COLO829 (cell line): ENCODE measurements at regions not wholly inside any gene's neighbourhood (a gene's known extent, or its start where the extent isn't known, plus 50 kb on each side); places are given as distances from the start of the nearest gene placed in this dataset.

Experiments used
- DNase-seq: peaks from one replicate; pipeline ENCODE4 v3.0.0; 2012; ENCODE audit warnings: low spot score

DNA sequence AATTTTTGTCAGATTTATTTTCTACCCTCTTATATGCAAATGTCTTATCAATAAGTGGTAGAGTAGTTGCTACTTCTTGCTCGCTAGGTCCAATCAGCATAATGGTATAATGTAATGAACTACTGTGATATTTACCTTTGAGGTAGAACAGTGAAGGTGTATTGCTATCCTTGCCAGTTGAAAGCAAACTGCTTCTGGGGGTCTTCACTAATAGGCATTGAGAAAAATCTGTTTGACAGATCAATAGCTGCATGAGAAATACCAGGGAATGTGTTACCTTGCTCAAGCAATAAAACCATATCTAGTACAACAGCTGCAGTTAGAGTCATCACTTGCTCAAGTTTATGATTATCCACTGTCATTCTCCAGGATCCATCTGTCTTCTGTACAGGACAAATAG is 50.1 kb upstream of the EFEMP1 start:
- no peak for DNase-seq

DNA sequence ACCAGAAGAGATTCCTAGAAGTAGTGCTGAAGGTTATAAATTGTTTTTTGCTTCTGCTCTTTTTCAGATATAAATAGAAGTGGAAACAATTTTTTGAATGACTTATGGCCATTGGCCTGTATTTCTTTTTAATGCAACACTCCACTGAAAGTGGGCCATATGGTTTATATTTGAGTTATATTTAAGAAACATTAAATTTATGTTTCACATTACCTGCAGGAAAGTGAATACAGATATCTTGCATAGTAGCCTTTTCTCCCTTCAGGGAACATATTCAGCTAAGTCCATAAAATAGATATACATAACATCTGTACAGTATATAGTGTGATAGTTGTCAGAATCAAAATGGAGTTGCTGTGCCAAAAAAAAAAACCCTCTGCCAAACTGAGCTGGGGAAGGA is 53.1 kb upstream of the EFEMP1 start:
- no peak for DNase-seq

DNA sequence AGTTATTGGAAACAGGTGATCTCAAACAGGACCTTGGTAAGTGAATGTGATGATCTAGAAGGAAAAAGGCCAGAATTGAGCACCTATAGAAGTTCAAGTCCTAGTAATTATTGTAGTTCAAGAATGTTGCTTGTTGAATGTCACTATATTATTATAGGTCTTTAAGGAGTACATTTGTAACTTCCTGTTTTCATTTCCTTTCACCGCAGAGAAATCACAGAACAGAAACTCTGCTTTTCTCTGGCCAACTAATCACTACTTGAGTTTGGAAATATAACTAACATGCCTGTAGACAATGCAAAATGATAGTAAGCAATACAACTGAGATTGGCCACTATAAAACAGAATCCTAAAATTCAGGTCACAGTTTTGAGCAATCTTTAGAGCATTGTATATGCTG is 61.8 kb upstream of the EFEMP1 start:
- no peak for DNase-seq

DNA sequence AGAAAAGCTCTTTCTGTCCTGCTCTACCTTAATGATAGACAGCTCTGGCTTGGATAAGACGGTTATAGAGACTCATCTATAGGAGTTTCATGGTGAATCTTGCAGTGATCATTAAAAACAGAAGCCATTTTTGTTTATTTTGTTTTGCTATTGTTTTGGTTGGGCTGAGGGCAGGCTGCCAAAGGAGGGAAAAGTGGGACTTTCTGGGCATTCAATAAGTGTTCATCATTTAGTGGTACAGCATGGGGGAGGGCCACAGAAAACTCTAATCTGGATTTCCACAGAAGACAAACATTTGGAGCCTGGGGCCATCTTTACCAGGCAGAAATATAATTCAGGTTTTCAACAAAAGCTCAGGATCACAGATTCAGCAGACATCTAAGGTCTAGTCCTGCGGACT is 62.4 kb upstream of the EFEMP1 start:
- no peak for DNase-seq

DNA sequence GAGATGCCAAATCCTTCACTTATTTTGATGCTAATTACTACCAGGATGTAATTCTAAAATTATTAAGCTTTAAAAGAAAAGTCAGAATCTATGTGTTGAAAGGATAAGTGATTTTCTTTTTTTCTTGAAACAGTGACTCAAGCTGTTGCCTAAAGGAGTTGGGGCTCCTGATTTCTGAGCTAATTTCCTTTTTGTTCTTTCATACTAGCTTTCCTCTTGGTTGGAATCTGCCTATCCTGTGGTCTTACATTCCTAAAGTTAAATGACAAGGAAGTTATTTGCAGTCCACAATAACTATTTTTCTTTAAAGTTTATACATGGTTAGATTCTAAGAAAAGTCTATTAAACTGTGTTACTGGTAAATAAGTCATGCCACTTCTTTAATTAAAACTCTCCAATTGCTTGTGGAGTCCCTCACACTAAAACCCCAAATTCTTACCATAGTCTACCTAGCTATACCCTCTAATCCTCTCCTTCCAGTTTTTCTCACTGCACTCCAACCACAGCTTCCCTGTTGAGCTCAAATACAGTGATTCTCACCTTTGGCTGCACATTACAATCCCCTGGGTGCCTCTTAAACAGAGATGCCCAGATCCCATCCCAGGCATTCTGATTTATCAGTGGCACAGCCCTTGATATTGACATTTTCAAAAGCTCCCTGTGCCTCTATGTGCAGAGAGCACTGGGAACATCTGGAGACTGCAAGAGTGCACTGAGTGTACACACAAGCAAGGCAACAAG is 63.3 kb upstream of the EFEMP1 start:
- no peak for DNase-seq

DNA sequence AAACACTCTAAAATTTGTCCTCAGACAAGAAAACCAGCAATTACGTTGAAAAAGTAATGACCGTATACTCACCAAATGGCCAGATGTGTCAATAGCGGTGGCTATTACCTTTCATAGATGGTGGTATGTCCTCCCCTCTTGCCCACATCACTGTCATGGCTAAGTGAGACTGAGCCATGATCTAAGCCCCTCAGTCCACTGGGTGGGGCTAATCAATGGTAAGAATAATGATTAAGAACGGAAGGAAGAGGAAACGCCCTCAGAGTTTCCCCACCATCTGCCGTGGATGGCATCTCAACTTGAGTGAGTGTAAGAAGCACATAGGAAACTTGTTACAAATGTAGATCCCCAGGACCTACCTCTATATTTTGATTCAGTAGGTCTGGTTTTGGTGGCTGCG is 65.8 kb upstream of the EFEMP1 start:
- no peak for DNase-seq

DNA sequence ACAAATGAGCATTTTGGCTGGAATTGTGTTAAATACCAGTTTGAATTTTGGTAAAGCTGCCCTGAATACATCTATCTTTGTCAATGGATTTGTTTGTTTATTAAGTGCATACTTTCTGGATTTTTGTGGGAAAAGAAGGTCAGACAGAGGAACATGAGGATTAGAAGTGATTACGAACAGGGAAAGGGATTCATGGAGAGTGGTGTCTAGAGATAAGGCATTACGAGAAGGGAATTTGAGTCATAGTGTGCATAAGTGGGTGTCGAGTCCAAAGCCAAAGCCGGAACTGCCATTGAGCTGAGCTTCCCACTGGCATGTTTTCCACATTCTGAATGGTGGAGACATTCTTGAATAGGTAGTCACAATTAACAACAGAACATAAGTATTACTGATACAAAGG is 68.9 kb upstream of the EFEMP1 start:
- peak; percentile 89 for DNase-seq

DNA sequence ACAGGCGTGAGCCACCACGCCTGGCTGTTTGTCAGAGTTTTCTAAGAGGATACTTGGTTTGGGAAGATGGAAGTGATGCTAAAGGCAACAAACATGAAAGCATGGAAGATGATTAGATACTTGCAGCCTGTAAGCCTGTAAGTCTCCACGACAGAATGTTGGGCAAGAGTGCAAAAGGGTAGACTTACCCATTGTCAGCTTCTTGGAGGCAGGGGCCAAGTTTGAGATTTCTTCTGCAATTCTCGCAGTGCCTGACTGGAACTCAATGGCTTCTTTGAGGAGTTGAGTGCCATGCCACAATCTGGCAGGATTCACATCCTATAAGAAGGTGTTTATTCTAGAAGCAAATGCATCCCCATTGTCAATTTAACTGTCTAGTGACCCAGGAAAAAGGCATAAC is 70.1 kb upstream of the EFEMP1 start:
- no peak for DNase-seq

DNA sequence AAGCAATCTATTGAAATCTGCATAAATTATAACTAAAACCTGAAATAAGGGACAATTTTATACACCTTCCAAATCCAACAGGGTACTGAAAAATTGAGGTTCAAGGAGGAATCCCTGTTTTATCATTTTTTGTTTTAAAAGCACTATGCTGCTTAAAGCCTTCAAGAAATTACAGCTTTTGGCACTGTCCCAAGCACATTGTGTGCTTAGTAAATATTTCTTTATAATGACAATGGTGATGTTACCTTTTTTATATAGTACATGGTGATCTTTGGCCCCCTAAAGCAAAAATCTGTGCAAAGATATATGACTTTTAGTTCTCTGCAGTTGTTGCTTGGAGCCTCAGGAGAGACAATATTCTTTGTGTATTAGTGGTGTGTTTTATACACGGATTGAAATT is 71.6 kb upstream of the EFEMP1 start:
- DNase-seq, result no peak

DNA sequence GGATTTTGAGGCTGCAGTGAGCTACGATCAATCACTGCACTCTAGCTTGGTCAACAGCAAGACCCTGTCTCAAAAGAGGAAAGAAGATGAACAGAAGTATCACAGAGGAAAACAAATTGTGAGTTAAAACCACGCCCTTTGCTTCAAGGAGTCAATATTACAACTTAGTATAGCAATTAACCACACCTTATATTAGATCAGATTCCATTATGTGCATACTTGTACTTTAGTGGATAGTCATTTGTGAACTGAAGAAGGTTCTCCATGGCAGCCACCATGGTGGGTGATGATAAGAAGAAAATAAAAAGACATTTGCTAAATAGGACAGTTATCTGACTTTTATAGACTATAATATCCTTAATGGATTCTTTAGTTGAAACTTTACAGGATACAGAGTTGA is 72.3 kb upstream of the EFEMP1 start:
- no peak for DNase-seq

DNA sequence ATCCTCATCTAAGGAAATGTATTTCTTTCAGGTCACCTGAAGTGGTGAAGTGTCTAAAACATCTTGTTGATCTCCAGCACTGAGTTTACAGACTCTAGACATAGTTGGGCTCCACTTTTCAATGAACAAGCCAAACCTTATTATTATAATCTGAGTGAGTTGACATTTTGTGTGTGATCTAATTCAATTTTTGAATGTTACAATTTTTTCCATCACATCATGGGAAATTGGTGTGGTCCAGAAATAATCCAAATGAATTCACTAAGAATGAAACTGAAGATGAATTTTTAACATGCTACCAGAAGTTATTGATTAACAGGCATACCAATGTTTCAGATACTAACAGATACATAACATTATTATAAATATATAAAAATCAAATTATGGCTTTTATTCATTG is 75.6 kb upstream of the EFEMP1 start:
- DNase-seq, result no peak

DNA sequence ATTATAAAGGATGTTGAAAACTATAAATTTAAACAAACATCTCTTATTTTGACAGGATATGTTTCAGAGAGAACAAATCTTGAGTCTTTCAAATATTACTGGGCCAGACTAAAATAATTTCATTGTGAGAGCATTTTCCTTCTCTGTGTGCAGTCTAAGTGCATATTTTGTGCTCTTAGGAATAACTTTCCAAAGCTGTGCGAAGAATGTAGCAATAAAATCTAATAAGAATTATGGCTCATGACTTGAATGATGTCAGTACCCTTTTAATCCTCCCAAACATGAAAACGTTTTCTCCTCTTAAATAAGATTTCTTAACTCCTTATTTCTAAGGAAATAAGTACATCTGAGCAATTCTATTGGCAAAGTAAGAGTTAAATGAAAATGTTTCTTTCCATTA is 76.2 kb upstream of the EFEMP1 start:
- no peak for DNase-seq

DNA sequence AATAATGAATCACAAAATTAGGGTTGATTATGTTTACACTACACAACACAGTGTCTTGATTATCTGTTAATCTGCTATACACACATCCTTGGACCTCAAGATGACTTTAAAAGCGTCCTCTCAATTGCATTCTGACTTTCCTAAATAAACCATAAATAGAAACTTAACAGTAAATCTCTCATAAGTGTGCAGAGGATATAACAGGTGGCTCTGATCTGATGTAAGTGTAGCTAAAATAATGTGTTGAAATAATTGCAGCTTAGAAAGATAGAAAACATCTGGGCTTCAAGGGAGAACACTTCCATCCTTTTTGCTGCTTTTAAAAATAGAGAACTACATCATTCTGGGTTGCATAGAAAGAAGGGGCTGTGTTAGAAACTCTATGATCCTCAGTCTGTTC is 78.4 kb upstream of the EFEMP1 start:
- DNase-seq, result no peak

DNA sequence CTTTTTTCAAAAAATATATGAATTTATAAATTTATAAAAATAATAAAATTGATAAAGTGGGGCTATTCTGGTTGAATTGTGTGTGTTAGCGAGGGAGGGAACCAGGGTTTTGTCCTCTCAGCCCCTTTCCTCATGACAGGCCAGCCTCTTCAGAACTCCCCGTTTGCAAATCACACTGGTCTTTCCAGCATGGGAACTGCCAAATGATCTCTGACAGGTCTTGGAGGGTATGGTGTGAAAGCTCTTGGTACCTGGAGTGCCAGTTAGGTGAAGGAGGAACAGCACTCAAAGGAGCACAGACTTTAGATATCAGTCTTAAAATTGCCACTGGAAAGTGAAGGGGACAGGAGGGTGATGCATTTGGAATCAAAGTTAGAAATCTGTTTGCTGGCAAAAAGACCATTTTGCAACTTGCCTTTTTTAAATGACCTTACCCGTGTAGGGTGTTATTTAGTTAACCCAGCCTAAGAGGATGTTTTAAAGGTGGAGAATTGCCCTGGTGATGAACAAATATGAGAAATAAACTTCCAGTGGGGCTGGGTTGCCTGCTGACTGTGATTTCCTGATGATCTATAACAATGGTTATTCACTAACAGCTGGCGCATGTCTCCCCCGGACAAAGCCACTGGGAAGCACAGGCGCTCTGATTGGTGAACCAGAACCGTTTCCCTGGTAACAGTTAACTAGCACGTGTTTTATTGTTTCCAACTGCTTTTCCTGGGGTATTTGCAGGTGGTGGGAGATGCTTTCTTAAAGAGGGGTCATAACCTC is 85.3 kb upstream of the EFEMP1 start:
- peak; percentile 14 for DNase-seq

DNA sequence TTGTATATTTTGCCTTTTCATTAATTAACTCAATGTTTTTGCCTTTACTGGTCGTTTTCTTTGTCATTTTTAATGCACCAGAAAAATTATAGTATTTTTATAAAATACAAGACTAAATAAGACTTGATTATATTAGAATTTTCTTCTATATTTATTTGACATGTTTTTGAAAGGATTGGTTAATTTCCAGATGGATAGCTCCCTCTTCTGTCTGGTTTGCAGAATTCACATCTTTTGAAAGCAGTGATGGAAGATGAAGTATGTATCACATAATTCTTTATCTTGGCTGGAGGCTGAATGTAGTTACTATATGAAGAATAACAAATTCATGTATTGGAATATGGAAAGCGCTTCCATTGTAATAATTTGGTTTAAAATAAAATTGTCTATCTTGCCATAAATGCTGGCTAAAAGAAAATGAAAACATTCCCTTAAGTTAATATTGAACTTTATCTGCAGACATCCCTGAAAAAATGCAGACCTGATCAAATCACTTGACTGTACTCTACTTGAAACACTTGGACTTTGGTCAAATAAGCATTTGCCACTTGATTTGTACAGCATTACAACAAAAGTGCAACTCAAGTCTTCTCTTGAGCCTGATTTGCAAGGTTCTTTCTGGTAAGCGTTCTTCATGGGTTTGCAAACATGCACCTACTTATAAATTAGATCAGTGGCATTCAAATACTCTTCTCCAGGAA is 86.3 kb upstream of the EFEMP1 start:
- DNase-seq, result peak; percentile 29

DNA sequence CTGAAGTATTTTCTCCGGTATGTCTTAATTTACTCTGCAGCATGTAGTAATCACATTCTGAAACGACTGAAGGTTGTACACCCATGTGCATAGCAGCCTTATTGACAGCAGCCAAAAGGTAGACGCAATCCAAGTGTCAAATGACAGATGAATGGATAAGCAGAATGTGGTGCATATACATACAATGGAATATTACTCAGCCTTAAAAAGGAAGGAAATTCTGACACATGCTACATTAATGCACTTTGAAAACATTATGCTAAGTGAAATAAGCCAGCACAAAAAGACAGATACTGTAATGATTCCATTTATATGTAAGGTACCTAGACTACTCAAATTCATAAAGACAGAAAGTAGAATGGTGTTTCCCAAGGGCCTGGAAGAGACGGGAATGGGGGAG is 88.0 kb upstream of the EFEMP1 start:
- no peak for DNase-seq

DNA sequence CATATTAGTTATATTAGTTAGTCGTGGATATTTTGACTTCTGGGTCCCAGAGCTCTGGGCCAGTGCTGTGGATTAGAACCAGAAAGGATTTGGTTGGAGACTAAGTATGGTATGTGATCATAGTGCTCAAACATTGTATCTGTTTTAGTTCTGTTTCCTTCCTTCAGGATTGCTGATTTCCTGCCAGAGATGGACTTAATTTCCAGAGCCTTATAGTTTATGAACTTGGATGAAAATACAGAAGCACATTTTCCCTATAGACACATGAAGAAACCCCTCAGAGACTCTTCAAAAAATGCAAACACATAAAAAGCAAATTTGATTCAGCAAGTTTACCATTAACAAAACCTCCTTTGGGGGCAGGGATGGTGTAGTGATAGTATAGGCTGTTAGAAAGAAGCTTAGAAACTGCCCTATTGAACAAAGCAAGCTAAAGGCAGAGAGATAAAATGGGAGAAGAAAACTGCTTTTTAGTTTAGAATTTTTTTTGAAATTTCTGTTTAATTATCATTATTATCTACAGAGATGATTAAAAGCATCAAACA is 88.7 kb upstream of the EFEMP1 start:
- DNase-seq, result no peak

DNA sequence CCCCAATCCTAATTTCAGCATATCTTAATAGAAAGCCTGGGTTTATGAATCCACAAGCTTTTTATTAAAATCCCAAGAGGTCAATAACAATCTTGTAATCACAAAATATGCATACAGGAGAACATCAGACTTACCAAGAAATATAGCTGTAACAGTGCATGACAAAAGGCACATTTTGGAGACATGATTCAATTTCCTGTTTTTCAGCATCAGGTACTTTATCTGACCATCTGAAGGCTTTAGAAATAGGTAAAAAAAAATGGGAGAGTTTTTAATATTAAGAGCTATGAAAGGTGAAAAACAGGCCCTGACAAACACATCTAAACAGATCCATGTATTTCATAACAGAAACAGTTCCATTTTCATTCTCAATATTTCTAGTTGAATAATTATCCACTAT is 89.9 kb upstream of the EFEMP1 start:
- DNase-seq, result no peak

DNA sequence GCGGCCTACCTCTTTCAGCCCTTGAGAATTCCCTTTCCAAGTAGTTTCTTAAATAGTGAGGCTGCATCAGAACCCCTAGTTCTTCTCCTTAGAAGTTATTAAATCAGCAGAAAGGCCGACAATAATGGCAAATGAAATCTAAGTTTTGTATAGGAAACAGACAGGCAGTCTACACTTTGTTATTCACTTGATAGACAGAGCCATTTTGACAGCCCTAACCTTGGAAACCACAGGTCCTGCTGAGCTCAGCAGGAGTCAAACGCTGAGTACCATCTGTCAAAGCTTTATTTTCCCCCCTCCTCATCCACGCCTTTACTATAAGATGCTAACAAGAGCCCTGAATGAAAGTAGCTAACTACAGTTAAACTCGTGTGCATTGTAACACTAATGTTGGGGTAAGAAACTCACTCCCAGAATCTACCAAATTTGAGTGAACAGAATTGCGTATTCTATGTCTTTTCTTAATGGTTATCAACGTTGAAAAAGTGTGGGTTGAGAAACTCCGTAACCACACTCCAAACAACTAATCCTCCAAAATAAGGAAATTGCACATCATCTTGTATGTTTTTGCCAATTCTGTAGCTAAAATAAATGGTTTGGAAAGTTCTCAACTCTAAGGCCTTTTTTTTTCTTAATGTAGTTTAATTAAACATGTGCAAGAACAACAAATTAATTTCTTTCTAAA is 90.6 kb upstream of the EFEMP1 start:
- DNase-seq, result no peak

DNA sequence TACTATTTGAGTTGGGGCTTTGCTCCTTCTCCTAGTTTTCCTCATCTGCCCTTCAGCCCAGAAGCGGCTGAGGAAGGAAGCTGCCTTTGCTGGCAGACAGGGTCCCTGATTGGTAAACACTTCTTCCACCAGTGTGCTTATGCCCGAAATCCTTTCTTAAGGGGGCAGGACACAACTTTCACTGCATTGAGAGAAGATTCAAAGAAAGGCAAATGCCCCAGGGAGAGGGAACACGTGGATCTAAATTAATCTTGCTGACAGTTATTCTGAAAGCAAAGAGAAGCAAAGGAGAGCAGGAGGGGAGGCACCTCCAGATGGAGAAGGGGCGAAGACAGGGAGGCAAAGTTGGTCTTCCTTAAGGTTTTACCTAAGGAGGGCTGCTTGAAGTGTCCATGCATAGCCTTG is 92.1 kb upstream of the EFEMP1 start:
- DNase-seq, result no peak

DNA sequence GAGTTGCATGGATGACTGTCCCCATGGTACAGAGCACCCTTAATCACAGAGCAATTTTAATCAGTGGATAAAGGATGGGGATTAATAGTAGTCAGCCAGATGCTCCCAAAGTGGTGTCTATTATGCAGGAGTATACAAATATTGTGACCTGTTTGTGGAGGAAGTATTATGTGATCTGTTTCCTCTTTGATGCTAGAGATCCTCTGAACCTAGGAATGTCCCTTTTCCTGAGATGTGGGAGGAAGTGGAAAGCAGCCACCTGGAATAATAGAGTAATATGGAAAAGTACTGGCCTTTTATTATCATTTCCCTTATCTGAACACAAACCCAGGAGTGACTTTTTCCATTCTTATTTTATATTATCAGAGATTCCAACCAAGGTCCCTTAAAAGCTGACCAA is 94.2 kb upstream of the EFEMP1 start:
- no peak for DNase-seq

DNA sequence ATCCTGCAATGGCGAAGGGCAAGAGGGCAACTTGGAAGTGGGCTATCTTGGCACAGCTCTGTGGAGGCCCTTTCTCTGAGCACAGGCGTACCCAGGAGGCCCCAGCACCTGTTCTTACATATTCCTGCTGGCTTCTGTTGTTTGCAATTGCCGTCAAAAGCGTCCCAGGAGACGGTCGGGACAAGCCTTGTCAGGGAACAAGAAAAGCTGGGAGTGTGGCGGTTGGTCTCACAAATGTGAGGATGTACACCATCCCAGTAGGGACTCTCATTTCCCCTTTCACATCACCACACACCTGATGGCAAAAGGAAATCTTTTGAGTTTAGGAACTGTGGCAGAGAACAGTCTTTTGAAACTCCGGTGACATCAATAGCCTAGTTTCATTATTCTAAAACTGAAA is 94.7 kb upstream of the EFEMP1 start:
- no peak for DNase-seq

DNA sequence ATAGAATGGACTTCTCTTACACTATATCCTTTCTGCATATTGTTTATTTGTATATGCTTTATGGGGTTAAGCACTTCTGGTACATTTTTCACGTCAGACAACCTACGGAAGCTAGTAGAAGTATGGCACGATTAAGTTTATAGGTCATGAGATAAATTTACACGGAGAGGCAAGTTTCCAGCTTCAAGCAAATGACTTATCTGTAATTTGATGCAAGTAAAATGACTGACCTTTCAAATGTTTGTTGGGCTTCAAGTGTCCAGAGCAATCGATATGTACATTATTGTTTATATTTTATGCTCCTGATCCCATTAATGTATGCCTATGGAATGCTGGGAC is 97.5 kb upstream of the EFEMP1 start:
- no peak for DNase-seq
